Spleen (tissue), 7 donors: ENCODE measurements at regions not wholly inside any gene's neighbourhood (a gene's known extent, or its start where the extent isn't known, plus 50 kb on each side); places are given as distances from the start of the nearest gene placed in this dataset.

Experiments used
- CTCF ChIP-seq, 11 experiments: fragments of 200-600 bp in 7 of 11; fragments of 450-650 bp in 4 of 11; sonication (generic) in 4 of 11; IDR thresholded peaks in 8 of 11; conservative IDR thresholded peaks in 3 of 11; 1 replicate in 7 of 11; 2 replicates in 4 of 11; pipeline versions ENCODE4 v1.4.0 to v1.8.0; 2016 to 2021; ENCODE audit warnings: antibody characterized with exemption in 11 of 11, inconsistent platforms in 4 of 11, mild to moderate bottlenecking in 1 of 11
- POLR2A ChIP-seq, 3 donors: fragments of 450-650 bp; IDR thresholded peaks; one replicate each; pipeline ENCODE4 v1.5.1; 2017; ENCODE audit warnings: antibody characterized with exemption in 3 of 3, mild to moderate bottlenecking in 1 of 3
- donor health status: DM: no; HTN: no; CAD: no; lungs with moderate emphysema.
- donor health status: DM: no; HTN: no; CAD: no.
- donor health status: DM: no; HTN: no; CAD: no.

DNA sequence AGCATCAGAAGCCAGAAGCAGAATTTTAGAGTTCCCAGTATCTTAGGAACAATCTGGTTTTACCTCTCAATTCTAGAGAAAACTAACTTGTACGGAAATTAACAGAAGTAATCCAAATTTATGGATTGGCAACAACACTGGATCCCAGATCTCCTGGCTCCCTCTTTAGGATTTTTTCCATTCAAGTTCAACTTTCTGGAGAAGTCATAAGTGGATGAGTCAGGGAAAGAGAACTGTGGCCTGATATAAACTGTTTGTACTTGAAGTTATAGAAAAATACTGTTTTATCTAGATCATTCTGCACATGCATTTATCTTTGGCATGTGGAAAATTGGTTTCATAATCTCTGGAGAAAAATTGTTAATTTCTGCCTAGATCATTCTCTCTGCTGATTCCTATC lies 380.4 kb downstream of the PCDH7 start:
- TF ChIP-seq CTCF (IDR thresholded peaks at IDR 0.05 in 8 of 11, conservative IDR thresholded peaks at IDR 0.05 in 3 of 11): no peak
- TF ChIP-seq POLR2A (IDR thresholded peaks at IDR 0.05): no peak
